ENCODE measurements at regions not wholly inside any gene's neighbourhood (a gene's known extent, or its start where the extent isn't known, plus 50 kb on each side); places are given as distances from the start of the nearest gene placed in this dataset.

GRCh38 chr5:4019009-4019769 lies 423.6 kb downstream of the IRX1 start:
- Histone ChIP-seq H3K4me3 (peak overlapping the region in 1 of 10 experiments; percentile 21; a peak in 2 of 20 replicates), H4K20me1 (no peaks in the 10 kb centered on the region), H3K9me3 (replicated peaks in 1 of 11) (peaks cover 6 to 44% (median 39%) of the 10 kb centered on the region in 11 experiments; a peak in 21 of 22 replicates), H3K4me2 (peak overlapping the region; percentile 3 to 85 (median 77); a peak in 14 of 22 replicates), H3K27ac (peak overlapping the region in 6 of 11 experiments; percentile 53 to 85 (median 78); a peak in 12 of 22 replicates), H3K4me1 (peaks cover 48 to 94% (median 90%) of the 10 kb centered on the region in 10 experiments), H3K9ac (no peak overlapping the region), H3K27me3 (no peaks in the 10 kb centered on the region; a peak in 1 of 22 replicates), H3K36me3 (no peaks in the 10 kb centered on the region)
- no peak for TF ChIP-seq Cebpa-rat (IDR thresholded peaks at IDR 0.05)

- Histone ChIP-seq H3K9me3 (replicated peaks in 1 of 11) (peaks cover 7 to 47% (median 39%) of the 10 kb centered on the region in 11 experiments), H3K9ac (peak overlapping the region in 2 of 11 experiments; percentile 3 to 47; a peak in 4 of 22 replicates), H3K4me2 (peak overlapping the region; percentile 34 to 85 (median 80); a peak in 20 of 22 replicates), H3K27ac (peak overlapping the region in 8 of 11 experiments; percentile 27 to 85 (median 69); a peak in 13 of 22 replicates), H3K4me1 (peaks cover 48 to 95% (median 88%) of the 10 kb centered on the region in 10 experiments), H3K36me3 (no peaks in the 10 kb centered on the region), H4K20me1 (no peaks in the 10 kb centered on the region), H3K27me3 (no peaks in the 10 kb centered on the region; a peak in 1 of 22 replicates), H3K4me3 (peak overlapping the region in 1 of 10 experiments; percentile 21; a peak in 3 of 20 replicates)
- no peak for TF ChIP-seq Cebpa-rat (IDR thresholded peaks at IDR 0.05)
These were observed 424.2 kb downstream of the IRX1 start for GRCh38 chr5:4019841-4020240.

- peak overlapping the region; percentile 27 to 85 (median 80); a peak in 19 of 22 replicates for H3K4me2 ChIP-seq
- H4K20me1 ChIP-seq, result no peaks in the 10 kb centered on the region
- peaks cover 13 to 52% (median 44%) of the 10 kb centered on the region in 11 experiments for H3K9me3 ChIP-seq (replicated peaks in 1 of 11)
These were observed 424.8 kb downstream of the IRX1 start for GRCh38 chr5:4020400-4020799.

GRCh38 chr5:4022056-4022670 lies 426.5 kb downstream of the IRX1 start:
- peaks cover 8 to 50% (median 37%) of the 10 kb centered on the region in 11 experiments; a peak in 20 of 22 replicates for H3K9me3 ChIP-seq (replicated peaks in 1 of 11)
- no peaks in the 10 kb centered on the region for H3K36me3 ChIP-seq
- H3K27ac ChIP-seq, result peak overlapping the region in 8 of 11 experiments; percentile 23 to 85 (median 69); a peak in 14 of 22 replicates
- no peak for TF ChIP-seq Cebpa-rat (IDR thresholded peaks at IDR 0.05)
- peaks cover 39 to 96% (median 79%) of the 10 kb centered on the region in 10 experiments for H3K4me1 ChIP-seq
- H3K9ac ChIP-seq, result peak overlapping the region in 5 of 11 experiments; percentile 19 to 75 (median 66); a peak in 9 of 22 replicates
- peak overlapping the region; percentile 62 to 85 (median 80) for H3K4me2 ChIP-seq
- H3K4me3 ChIP-seq, result peak overlapping the region in 2 of 10 experiments; percentile 23 to 26; a peak in 2 of 20 replicates
- no peaks in the 10 kb centered on the region; a peak in 1 of 22 replicates for H3K27me3 ChIP-seq
- H4K20me1 ChIP-seq, result no peaks in the 10 kb centered on the region

More at GRCh38 chr5:4020400-4020799, 424.8 kb downstream of the IRX1 start:
- peak overlapping the region in 4 of 11 experiments; percentile 3 to 47 (median 26); a peak in 7 of 22 replicates for H3K9ac ChIP-seq
- H3K4me1 ChIP-seq, result peaks cover 46 to 98% (median 86%) of the 10 kb centered on the region in 10 experiments
- H3K36me3 ChIP-seq, result no peaks in the 10 kb centered on the region
- H3K27ac ChIP-seq, result peak overlapping the region in 8 of 11 experiments; percentile 27 to 85 (median 69); a peak in 13 of 22 replicates
- H3K27me3 ChIP-seq, result no peaks in the 10 kb centered on the region; a peak in 1 of 22 replicates
- no peak overlapping the region; a peak in 2 of 20 replicates for H3K4me3 ChIP-seq
- TF ChIP-seq Cebpa-rat (IDR thresholded peaks at IDR 0.05), result no peak

- Histone ChIP-seq H4K20me1 (no peaks in the 10 kb centered on the region), H3K9me3 (replicated peaks in 1 of 11) (peaks cover 8 to 45% (median 28%) of the 10 kb centered on the region in 11 experiments; a peak in 20 of 22 replicates), H3K4me2 (peak overlapping the region; percentile 62 to 85 (median 80)), H3K4me1 (peaks cover 29 to 95% (median 79%) of the 10 kb centered on the region in 10 experiments), H3K27me3 (no peaks in the 10 kb centered on the region; a peak in 1 of 22 replicates), H3K4me3 (no peak overlapping the region), H3K27ac (peak overlapping the region in 6 of 11 experiments; percentile 53 to 85 (median 78); a peak in 11 of 22 replicates), H3K36me3 (no peaks in the 10 kb centered on the region), H3K9ac (peak overlapping the region in 4 of 11 experiments; percentile 60 to 75 (median 68); a peak in 8 of 22 replicates)
- no peak for TF ChIP-seq Cebpa-rat (IDR thresholded peaks at IDR 0.05)
These were observed 427.6 kb downstream of the IRX1 start for GRCh38 chr5:4023091-4023752.

GRCh38 chr5:4023753-4024335 lies 428.2 kb downstream of the IRX1 start:
- H3K36me3 ChIP-seq, result no peaks in the 10 kb centered on the region
- peak overlapping the region in 9 of 11 experiments; percentile 63 to 85 (median 80); a peak in 16 of 22 replicates for H3K4me2 ChIP-seq
- no peak overlapping the region for H3K4me3 ChIP-seq
- H4K20me1 ChIP-seq, result no peaks in the 10 kb centered on the region
- peaks cover 22 to 89% (median 73%) of the 10 kb centered on the region in 10 experiments for H3K4me1 ChIP-seq
- no peaks in the 10 kb centered on the region; a peak in 1 of 22 replicates for H3K27me3 ChIP-seq
- peak overlapping the region in 2 of 11 experiments; percentile 71 to 75; a peak in 2 of 22 replicates for H3K9ac ChIP-seq
- peaks cover 8 to 39% (median 24%) of the 10 kb centered on the region in 11 experiments; a peak in 20 of 22 replicates for H3K9me3 ChIP-seq (replicated peaks in 1 of 11)
- peak overlapping the region in 5 of 11 experiments; percentile 63 to 85 (median 81); a peak in 9 of 22 replicates for H3K27ac ChIP-seq
- no peak for TF ChIP-seq Cebpa-rat (IDR thresholded peaks at IDR 0.05)

- Histone ChIP-seq H3K4me2 (peak overlapping the region in 10 of 11 experiments; percentile 27 to 66 (median 60); a peak in 19 of 22 replicates), H3K27ac (peak overlapping the region in 4 of 11 experiments; percentile 11 to 25 (median 16); a peak in 4 of 22 replicates), H3K4me3 (no peak overlapping the region), H3K9me3 (replicated peaks in 1 of 11) (peaks cover 9 to 33% (median 23%) of the 10 kb centered on the region in 11 experiments; a peak in 20 of 22 replicates), H3K36me3 (no peaks in the 10 kb centered on the region), H3K4me1 (peaks cover 10 to 55% (median 40%) of the 10 kb centered on the region in 10 experiments), H3K27me3 (no peaks in the 10 kb centered on the region; a peak in 1 of 22 replicates), H4K20me1 (no peaks in the 10 kb centered on the region), H3K9ac (no peak overlapping the region)
- peak in 1 of 11 experiments; percentile 38; a peak in 2 of 22 replicates for TF ChIP-seq Cebpa-rat (IDR thresholded peaks at IDR 0.05)
These were observed 431.6 kb downstream of the IRX1 start for GRCh38 chr5:4027088-4027734.

Measured in BLaER1 treated with 17β-estradiol and CSF1 and Interleukin-3, amounts not matched to agents 10 nM and 100 nM (cell line).